Keratinocyte (primary cell): ENCODE measurements at regions not wholly inside any gene's neighbourhood (a gene's known extent, or its start where the extent isn't known, plus 50 kb on each side); places are given as distances from the start of the nearest gene placed in this dataset.

Source experiments
- DNase-seq: peaks from one replicate; pipeline ENCODE4 v3.0.0-alpha.2; 2011; ENCODE audit warnings: low read depth, missing footprints, low spot score
- FAIRE-seq: peaks from 2 replicates; lab custom pipeline; 2011; peaks lifted over from hg19 to GRCh38; lab: Jason Lieb, UNC
- H2AFZ ChIP-seq: 2 replicates; pipeline ENCODE4 v1.6.0; 2012; ENCODE audit warnings: low read length, control low read depth, inconsistent platforms; ENCODE audit not compliant: control insufficient read depth
- H3K27ac ChIP-seq: 2 replicates; pipeline ENCODE4 v1.5.1; 2011; ENCODE audit warnings: low read length; ENCODE audit not compliant: control insufficient read depth, insufficient read depth
- H3K27me3 ChIP-seq: 3 replicates; pipeline ENCODE4 v1.6.0; 2011; ENCODE audit warnings: low read length; ENCODE audit not compliant: control insufficient read depth, insufficient read depth; ENCODE audit errors: extremely low read depth
- H3K36me3 ChIP-seq, 2 experiments: 2 replicates in 1 of 2; 3 replicates in 1 of 2; pipeline ENCODE4 v1.5.1; 2011; ENCODE audit warnings: low read length in 2 of 2, mild to moderate bottlenecking in 1 of 2; ENCODE audit not compliant: control insufficient read depth in 2 of 2, insufficient read depth in 2 of 2; ENCODE audit errors: extremely low read depth in 1 of 2
- H3K4me1 ChIP-seq: 3 replicates; pipeline ENCODE4 v1.5.1; 2011; ENCODE audit warnings: low read length; ENCODE audit not compliant: control insufficient read depth, insufficient read depth; ENCODE audit errors: extremely low read depth
- H3K4me2 ChIP-seq: 3 replicates; pipeline ENCODE4 v1.6.0; 2011; ENCODE audit warnings: low read depth, low read length; ENCODE audit not compliant: control insufficient read depth, insufficient read depth; ENCODE audit errors: extremely low read depth
- H3K4me3 ChIP-seq, 3 experiments: fragments of 200-600 bp in 1 of 3; sonication (generic) in 1 of 3; 2 replicates in 2 of 3; 3 replicates in 1 of 3; pipeline ENCODE4 v1.5.1; 2011 to 2016; ENCODE audit warnings: low read length in 3 of 3, mild to moderate bottlenecking in 3 of 3, control low read depth in 2 of 3, inconsistent platforms in 1 of 3, low read depth in 1 of 3, mixed read lengths in 1 of 3, mixed run types in 1 of 3, moderate library complexity in 1 of 3; ENCODE audit not compliant: control insufficient read depth in 2 of 3, insufficient read depth in 2 of 3; ENCODE audit errors: extremely low read depth in 1 of 3
- H3K79me2 ChIP-seq: 2 replicates; pipeline ENCODE4 v1.6.0; 2012; ENCODE audit warnings: low read length; ENCODE audit not compliant: control insufficient read depth, insufficient read depth
- H3K9ac ChIP-seq: 3 replicates; pipeline ENCODE4 v1.6.0; 2011; ENCODE audit warnings: low read length; ENCODE audit not compliant: control insufficient read depth, insufficient read depth; ENCODE audit errors: extremely low read depth
- H3K9me1 ChIP-seq: 3 replicates; pipeline ENCODE4 v1.6.0; 2011; ENCODE audit warnings: low read length; ENCODE audit not compliant: control insufficient read depth, insufficient read depth; ENCODE audit errors: extremely low read depth
- H3K9me3 ChIP-seq: 2 replicates; pipeline ENCODE4 v1.5.1; 2012; ENCODE audit warnings: low read depth, low read length; ENCODE audit not compliant: control insufficient read depth
- H4K20me1 ChIP-seq: 3 replicates; pipeline ENCODE4 v1.6.0; 2011; ENCODE audit warnings: low read length; ENCODE audit not compliant: control insufficient read depth, insufficient read depth; ENCODE audit errors: extremely low read depth
- CTCF ChIP-seq, 3 experiments: IDR thresholded peaks in 1 of 3; conservative IDR thresholded peaks in 1 of 3; optimal IDR thresholded peaks in 1 of 3; 2 replicates in 2 of 3; 3 replicates in 1 of 3; pipeline versions ENCODE3 to v1.5.1; 2011; ENCODE audit warnings: low read length in 3 of 3, mild to moderate bottlenecking in 3 of 3, moderate library complexity in 2 of 3, control low read depth in 1 of 3, inconsistent platforms in 1 of 3; ENCODE audit not compliant: insufficient read depth in 2 of 3; ENCODE audit errors: extremely low read depth in 1 of 3
- EZH2 ChIP-seq: IDR thresholded peaks from one replicate; pipeline ENCODE4 v1.6.1; 2012; ENCODE audit warnings: inconsistent platforms, mild to moderate bottlenecking, low read length, moderate library complexity
- dilution Hi-C: fragments of 300-500 bp; cut with MboI; formaldehyde crosslinking; loops from one replicate; pipeline ENCODE4 v1.7.0; 2020; ENCODE audit warnings: low sequenced_read_pairs; ENCODE audit not compliant: extremely low pct_ligation_motif_present

DNA sequence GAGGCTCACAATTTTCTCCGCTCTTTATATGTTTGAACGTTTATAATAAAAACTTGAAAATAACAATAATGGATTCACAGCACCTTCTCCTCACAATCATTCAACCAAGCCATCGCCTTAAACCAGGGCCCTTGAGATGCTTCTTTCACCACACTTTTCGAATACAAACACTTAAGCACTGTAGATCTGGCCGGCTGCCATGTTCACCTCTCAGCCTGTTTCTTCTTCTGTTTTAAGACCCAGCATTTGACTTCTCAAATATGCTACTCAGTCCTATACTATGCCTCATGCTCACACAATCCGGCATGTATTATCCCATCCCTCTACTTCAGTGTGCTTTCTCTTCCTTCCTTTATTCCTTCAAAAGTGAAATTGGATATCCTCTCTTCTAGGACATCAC is 280.6 kb downstream of the TFEC start:
- H3K79me2 ChIP-seq, result no peaks in the 10 kb centered on the region
- H3K4me3 ChIP-seq, result no peak overlapping the region
- no peaks in the 10 kb centered on the region for H4K20me1 ChIP-seq
- no peak overlapping the region for H3K4me2 ChIP-seq
- no peaks in the 10 kb centered on the region for H3K27me3 ChIP-seq
- no peak overlapping the region for H3K9ac ChIP-seq
- DNase-seq, result no peak
- no peaks in the 10 kb centered on the region for H3K36me3 ChIP-seq
- no peak for FAIRE-seq
- no peaks in the 10 kb centered on the region for H3K4me1 ChIP-seq
- H2AFZ ChIP-seq, result no peak overlapping the region
- H3K9me3 ChIP-seq, result no peaks in the 10 kb centered on the region
- dilution Hi-C loops, result no loop called here
- TF ChIP-seq CTCF (optimal IDR thresholded peaks at IDR 0.05 in 1 of 3, IDR thresholded peaks at IDR 0.05 in 1 of 3, conservative IDR thresholded peaks at IDR 0.05 in 1 of 3; ENCODE audit: extremely low read depth in 1 of 3, insufficient read depth in 2 of 3, low read length in 3 of 3) (no peak), EZH2 (no peak)
- no peak overlapping the region for H3K27ac ChIP-seq
- H3K9me1 ChIP-seq, result no peaks in the 10 kb centered on the region

DNA sequence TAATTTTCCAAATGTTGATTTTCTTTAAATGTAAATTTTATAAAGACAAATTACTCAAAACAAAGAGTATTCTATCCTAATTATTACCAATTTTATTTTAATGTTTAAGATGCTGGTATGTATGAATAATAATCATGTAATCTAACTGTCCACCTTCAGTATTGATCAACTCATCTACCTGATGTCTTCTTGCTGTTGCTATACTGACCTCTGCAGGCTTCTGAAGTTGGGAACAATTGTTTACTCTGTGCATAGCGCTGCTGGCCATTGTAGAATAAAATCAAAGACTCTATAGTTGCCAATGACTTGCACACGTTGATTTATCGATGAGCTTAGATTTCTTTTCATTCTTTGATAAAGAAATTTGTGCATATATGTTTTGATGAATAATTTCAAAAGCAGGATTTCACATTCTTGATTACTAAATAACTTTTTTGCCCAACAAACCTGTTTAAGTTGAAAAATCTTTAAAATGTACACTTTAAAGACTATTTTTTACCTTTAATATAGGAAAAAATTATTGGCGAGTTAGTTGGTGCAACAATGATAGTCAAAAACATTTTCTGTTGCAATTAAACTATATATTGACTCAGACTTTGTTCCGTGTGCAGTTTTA is 282.3 kb downstream of the TFEC start:
- FAIRE-seq (no peak), DNase-seq (no peak)
- Histone ChIP-seq H3K4me3 (no peak overlapping the region), H3K9ac (no peak overlapping the region), H3K4me2 (no peak overlapping the region), H3K9me1 (no peaks in the 10 kb centered on the region), H3K79me2 (no peaks in the 10 kb centered on the region), H3K9me3 (no peaks in the 10 kb centered on the region), H3K36me3 (no peaks in the 10 kb centered on the region), H2AFZ (no peak overlapping the region), H3K27ac (no peak overlapping the region), H3K27me3 (no peaks in the 10 kb centered on the region), H4K20me1 (no peaks in the 10 kb centered on the region), H3K4me1 (no peaks in the 10 kb centered on the region)
- dilution Hi-C loops, result no loop called here
- TF ChIP-seq CTCF (optimal IDR thresholded peaks at IDR 0.05 in 1 of 3, IDR thresholded peaks at IDR 0.05 in 1 of 3, conservative IDR thresholded peaks at IDR 0.05 in 1 of 3; ENCODE audit: extremely low read depth in 1 of 3, insufficient read depth in 2 of 3, low read length in 3 of 3), result peak; percentile 16 to 23 (median 22)
- no peak for TF ChIP-seq EZH2
